H1 (cell line): ENCODE measurements at regions not wholly inside any gene's neighbourhood (a gene's known extent, or its start where the extent isn't known, plus 50 kb on each side); places are given as distances from the start of the nearest gene placed in this dataset.

ENCODE experiments used
- CREB1 ChIP-seq: IDR thresholded peaks from 2 replicates; pipeline ENCODE4 v1.6.1; 2012; ENCODE audit warnings: inconsistent platforms
- NANOG ChIP-seq: IDR thresholded peaks from 2 replicates; pipeline ENCODE4 v1.6.1; 2011; ENCODE audit warnings: low read length, low read depth, mild to moderate bottlenecking, inconsistent platforms; ENCODE audit not compliant: insufficient read depth, poor library complexity, severe bottlenecking
- SP2 ChIP-seq: IDR thresholded peaks from 2 replicates; pipeline ENCODE4 v1.6.1; 2012; ENCODE audit warnings: mild to moderate bottlenecking, low read length, inconsistent platforms
- SUZ12 ChIP-seq: fragments of 200-600 bp; sonication (generic); IDR thresholded peaks from 2 replicates; pipeline ENCODE4 v1.6.1; 2012; ENCODE audit warnings: mild to moderate bottlenecking, inconsistent platforms, low read length, moderate library complexity, mixed read lengths
- TBP ChIP-seq: IDR thresholded peaks from 2 replicates; pipeline ENCODE4 v1.6.1; 2011; ENCODE audit warnings: low read depth, low read length, improper control_type of control experiment

DNA sequence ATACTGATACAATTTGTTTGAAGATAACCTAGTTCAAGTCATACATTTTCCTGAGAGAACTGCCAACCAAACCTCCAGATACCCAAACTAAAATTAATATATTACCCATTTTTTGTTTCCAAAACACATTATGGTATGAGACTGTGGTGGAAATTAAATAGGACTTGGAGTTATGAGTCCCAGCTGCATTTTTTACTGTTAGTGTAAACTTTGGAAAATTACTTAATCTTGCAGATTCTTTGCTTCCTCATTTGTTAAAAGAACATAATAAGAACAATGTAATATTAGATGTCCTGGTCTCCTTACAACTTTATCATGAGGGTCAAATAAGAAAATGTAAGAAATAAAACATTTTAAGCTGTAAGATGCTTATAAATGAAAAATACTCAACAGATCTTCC is 98.2 kb upstream of the TRIB2 start (continued):
- TF ChIP-seq NANOG = no peak
- TF ChIP-seq SUZ12 = no peak
- no peak for TF ChIP-seq TBP
- no peak for TF ChIP-seq CREB1
- no peak for TF ChIP-seq SP2
- TF ChIP-seq, all 59 proteins: peak for 0
